HG03039 (cell line): ENCODE measurements at regions not wholly inside any gene's neighbourhood (a gene's known extent, or its start where the extent isn't known, plus 50 kb on each side); places are given as distances from the start of the nearest gene placed in this dataset.

ENCODE experiments used
- ATAC-seq: cut with Tn5 transposase; IDR thresholded peaks from one replicate; pipeline ENCODE4 v1.9.1; 2021; ENCODE audit warnings: mild to moderate bottlenecking, moderate library complexity; ENCODE audit not compliant: unreplicated experiment

DNA sequence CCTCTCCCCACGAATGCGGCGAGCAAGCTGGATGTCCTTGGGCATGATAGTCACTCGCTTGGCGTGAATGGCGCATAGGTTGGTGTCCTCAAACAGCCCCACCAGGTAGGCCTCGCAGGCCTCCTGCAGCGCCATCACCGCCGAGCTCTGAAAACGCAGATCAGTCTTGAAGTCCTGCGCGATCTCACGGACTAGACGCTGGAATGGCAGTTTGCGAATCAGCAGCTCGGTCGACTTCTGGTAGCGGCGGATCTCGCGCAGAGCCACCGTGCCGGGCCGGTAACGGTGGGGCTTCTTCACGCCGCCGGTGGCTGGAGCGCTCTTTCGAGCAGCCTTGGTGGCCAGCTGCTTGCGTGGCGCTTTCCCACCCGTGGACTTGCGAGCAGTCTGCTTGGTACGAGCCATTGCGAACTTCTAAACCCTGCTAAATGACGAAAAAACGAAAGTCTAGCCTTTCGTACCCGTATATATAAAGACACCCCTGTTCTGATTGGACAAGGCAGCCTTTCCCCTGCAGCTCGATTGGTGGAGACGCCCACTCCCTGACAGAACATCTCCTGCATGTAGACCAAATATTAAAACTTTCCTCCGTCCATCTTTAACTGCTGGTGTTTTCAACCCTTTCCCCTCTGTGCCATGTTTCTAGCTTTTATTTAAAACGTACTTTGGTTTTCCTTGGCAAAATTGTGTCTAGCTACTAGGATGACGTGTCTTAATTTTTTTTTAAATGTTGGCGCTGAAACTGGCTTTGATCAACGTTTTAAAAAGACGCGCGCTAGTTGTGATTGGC lies 109.8 kb downstream of the HFE start:
- no peak for ATAC-seq

DNA sequence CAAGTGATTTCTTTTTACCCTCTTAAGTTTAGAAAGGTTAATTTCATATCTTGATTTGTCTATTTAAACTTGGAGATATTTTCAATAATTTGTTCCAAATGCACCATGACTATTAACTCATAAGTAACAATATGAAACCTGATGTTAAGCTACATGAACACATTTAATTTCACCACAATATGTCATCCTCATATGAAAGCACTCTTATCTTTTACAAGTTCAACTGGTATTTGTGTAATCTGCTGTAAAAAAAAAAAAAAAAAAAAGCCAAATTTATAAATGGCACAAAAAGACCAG lies 110.4 kb downstream of the HFE start:
- no peak for ATAC-seq

DNA sequence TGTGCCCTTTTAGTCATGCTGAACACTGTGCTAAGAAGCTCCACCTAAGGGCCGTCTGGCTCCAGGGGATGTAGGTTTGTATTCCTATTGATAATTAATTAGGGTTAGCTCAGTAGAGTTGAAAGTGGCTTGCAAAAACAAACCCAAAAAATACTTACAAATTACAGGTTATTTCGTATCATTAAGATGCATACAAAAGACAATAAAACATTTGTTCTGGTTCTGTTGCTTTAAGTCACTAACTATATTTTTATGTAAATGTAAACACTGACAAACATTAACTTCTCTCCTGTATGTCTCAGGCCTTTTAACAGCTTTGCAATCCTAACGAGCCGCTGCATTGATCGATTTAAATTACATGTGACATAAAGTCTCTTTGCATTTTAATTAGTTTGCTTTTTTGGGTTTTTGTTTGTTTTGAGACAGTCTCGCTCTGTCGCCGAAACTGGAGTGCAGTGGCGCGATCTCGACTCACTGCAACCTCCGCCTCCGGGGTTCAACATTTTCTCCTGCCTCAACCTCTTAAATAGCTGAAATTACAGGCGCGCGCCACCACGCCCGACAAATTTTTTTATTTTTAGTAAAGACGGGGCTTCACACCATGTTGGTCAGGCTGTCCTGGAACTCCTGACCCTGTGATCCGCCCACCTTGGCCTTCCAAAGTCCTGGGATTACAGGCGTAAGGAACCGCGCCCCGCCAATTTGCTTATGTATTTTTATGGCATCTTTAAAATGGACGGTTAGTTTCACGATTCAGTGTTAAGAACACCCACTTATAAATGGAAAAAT lies 110.9 kb downstream of the HFE start:
- ATAC-seq, result no peak

DNA sequence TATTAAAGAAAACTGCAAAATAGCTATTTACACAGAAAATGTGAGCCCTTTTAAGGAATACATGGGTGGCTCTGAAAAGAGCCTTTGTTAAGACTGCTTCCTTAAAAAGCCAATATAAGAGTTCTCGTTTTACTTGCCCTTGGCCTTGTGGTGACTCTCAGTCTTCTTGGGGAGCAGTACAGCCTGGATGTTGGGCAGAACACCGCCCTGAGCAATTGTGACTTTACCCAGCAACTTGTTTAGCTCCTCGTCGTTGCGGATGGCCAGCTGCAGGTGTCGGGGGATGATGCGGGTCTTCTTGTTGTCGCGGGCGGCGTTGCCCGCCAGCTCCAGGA lies 111.5 kb downstream of the HFE start:
- peak; percentile 1 for ATAC-seq

DNA sequence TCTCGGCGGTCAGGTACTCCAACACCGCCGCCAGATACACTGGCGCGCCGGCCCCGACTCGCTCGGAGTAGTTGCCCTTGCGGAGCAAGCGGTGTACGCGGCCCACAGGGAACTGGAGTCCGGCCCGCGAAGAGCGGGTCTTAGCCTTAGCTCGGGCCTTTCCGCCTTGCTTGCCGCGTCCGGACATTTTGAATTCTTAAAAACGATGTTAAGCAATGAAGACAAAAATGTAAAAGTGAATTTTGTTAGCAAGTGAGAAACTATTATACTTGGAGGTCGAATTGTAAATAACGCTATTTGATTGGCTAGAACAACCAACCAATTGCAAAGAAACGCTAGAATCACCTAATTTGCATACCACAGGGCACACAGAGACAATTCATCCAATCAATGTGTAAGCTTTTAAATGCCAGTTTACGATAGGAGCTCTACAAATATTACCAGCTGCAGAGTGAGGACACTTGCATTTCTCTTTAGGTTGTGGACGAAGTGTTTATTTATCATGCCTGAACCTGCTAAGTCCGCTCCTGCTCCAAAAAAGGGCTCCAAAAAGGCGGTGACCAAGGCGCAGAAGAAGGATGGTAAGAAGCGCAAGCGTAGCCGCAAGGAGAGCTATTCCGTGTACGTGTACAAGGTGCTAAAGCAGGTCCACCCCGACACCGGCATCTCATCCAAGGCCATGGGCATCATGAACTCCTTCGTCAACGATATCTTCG lies 112.0 kb downstream of the HFE start:
- ATAC-seq, result peak; percentile 52

DNA sequence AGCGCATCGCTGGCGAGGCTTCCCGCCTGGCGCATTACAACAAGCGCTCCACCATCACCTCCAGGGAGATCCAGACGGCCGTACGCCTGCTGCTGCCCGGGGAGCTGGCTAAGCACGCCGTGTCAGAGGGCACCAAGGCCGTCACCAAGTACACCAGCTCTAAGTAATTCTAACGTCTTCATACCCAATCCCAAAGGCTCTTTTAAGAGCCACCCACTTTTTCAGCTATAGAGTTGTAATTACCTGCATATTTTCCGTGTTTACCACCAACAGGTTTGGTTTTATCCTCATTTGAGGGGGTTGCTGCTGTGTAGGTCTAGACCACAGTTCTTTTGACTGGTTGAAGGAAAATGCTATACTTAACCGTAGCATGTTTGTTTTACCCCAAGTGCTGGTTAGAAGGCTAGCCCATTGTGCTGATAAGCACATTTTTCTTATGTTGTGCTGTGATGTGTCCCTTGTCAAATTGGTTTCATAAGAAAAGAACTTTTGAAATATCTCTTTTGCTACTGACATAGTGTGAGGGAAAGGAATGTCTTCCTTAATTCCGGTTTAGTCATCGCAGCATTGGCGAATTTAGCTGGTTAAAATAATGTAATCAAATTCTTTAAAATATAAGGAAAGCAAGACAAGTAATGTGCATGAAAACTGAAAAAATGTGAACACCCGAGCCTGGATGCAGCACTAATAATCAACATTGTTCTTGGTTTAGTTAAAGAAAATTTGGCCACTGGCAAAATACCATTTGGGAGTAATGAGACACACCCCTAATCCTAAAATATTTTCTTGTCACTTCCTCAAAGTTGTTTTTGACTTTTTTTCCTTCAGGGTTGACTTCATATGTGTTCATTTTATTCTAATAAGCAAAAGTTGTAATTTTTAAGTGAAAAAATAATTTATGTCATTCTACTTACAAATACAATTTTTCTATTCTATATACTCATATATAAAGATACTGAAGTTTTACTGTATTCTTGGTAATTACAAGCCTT lies 112.8 kb downstream of the HFE start:
- no peak for ATAC-seq

DNA sequence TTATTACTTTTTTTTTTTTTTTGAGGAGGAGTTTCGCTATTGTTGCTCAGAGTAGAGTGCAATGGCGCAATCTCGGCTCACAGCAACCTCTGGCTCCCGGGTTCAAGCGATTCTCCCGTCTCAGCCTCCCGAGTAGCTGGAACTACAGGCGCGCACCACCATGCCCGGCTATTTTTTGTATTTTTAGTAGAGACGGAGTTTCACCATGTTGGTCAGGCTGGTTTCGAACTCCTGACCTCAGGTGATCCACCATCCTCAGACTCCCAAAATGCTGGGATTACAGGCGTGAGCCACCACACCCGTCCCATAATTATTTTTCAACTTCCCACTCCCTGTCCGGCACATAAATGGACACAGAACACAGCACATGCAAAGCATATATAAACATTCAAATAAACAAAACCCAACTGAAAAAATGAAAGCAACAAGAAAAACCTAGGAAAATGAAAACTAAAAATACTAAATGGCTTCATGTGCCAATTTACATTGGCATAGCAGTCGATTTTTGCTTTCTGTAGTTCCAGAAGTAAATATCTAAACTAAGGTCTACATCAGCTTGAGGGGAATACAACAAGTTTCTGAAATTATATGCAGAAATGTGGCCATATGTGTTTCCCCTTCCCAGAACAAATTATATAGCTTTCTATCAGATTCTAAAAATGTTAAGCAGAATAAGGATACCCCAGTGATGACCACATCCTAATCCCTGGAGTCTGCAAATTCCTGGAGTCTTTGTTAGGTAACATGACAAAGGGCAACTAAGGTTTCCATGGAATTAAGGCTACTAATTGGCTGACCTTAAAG lies 113.9 kb downstream of the HFE start:
- no peak for ATAC-seq

DNA sequence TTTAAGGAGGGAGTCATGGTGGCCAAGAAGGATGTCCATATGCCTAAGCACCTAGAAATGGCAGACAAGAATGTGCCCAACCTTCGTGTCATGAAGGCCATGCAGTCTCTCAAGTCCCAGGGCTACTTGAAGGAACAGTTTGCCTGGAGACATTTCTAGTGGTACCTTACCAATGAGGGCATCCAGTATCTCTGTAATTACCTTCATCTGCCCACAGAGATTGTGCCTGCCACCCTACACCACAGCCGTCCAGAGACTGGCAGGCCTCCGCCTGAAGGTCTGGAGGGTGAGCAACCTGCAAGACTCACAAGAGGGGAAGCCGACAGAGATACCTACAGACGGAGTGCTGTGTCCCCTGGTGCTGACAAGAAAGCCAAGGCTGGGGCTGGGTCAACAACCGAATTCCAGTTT lies 115.0 kb downstream of the HFE start:
- no peak for ATAC-seq

DNA sequence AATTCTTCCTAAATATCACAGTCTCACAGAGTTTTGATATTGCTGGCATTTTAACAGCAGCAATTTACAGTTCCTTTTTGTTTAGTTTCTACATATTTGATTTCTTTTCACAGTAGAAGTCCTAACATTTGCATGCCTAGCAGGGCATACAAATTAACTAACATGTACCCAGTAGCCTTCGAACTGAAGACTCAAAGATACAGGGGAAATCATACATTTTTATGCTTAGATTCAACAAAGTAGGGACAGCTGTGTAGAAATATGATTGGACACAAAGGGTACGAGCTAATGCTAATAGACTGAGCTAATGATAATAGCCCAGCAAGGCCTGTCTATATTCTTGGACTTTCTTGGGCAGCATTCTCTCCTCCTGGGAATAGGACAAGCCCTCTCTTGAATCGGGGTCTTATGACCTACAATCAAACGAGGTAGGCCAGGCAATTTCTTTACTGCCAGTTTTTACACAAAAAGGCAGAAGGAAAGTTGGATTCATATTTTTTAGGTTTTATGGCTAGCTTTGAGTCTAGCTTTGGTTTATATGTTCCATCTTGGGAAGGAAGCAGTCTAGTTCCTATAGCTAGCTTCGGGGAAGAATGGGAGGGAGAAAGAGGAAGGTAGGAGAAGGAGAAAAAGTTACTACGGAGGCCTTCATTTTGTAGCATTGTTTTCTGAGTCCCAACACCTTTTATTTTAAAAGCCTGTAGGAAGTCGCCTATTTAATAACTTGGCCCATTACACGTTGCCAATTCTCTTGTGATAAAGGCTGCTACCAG lies 115.8 kb downstream of the HFE start:
- ATAC-seq, result no peak

DNA sequence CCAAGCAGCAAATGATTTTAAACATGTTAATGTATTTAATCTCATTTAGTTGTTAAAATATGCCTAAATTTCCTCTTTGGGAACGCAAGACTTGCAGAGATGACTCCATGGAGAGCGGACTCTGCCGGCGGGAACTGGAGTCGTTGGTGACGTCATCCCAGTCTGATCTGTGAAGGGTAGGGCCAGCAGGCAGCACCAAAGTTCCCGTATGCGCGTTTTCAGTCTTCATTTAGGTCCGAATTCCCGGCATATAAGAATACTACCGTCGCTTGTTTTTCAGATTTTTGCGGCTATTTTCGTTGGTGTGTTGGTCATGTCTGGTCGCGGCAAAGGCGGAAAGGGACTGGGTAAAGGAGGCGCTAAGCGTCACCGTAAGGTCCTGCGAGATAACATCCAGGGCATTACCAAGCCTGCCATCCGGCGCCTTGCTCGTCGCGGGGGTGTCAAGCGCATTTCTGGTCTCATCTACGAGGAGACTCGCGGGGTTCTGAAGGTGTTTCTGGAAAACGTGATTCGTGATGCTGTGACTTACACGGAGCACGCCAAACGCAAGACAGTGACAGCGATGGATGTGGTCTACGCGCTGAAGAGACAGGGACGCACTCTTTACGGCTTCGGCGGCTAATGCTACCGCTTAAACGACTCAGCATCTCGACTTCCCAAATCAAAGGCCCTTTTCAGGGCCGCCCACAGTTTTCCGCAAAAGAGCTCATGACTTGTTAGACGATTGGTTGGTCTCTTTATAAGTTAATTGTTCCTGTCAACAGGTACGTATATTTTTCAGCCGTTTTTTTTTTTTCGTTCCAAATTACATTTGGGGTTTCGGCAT lies 117.3 kb downstream of the HFE start:
- peak; percentile 37 for ATAC-seq

DNA sequence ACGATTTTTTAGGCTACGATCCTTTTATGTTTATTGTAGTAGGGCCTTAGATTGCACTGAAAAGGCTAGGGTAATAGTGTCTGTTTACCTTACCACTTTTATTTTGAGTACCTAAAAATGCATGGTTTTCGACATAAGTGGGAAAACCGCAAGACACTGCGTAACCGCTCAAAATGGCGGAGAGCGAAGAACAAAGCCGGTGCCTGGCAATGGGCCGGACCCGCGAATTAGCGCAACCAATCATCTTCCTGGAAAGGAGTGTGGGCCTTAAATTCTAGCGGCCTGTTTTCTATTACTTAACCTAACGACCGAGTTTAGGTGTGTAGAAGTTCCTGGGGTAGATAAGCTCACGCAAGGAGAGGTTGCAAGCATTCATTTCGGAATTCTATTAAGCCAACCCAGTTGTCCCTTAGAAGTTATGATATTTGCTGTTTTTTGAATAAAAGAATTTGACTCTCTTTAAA lies 118.0 kb downstream of the HFE start:
- ATAC-seq, result no peak

DNA sequence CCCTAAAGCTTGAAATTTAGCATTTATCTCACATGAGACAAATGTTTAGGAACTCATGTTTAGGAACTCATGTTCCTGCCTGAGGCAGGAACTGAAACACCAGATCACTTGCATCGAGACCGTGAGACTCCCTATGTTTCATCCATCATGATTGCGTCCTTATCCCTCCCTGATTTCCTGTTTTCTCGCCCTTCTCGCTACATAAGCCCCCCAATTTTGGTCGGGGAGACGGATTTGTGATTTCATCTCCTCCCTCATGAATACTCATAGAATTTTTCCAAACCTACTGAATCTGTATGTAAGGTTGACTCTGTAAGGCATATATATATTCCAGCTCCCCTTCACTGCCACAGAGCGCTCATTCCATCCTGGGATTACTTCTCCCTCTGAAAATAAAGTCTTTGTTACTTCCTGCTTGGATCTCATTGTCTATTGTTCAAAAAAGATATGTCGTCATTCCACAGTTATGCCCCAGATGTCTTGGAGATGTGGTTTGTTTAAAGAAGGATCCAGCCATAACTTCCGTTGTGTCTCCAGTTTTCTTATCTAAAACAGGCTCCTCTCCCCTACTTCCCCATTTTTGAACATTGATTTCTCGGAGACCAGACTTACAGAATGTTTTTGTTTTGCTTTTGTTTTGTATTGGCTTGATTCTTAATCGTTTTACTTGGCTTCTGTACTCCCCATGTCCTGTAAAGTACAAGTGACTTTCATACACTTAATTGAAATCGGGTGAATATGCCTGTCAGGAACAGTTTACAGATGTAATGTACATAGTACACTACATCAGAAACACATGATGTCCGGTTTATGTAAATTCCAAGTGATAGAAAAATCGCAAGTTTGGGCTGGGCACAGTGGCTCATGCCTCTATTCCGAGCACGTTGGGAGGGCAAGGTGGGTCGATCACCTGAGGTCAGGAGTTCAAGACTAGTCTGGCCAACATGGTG lies 118.7 kb downstream of the HFE start:
- ATAC-seq, result no peak

DNA sequence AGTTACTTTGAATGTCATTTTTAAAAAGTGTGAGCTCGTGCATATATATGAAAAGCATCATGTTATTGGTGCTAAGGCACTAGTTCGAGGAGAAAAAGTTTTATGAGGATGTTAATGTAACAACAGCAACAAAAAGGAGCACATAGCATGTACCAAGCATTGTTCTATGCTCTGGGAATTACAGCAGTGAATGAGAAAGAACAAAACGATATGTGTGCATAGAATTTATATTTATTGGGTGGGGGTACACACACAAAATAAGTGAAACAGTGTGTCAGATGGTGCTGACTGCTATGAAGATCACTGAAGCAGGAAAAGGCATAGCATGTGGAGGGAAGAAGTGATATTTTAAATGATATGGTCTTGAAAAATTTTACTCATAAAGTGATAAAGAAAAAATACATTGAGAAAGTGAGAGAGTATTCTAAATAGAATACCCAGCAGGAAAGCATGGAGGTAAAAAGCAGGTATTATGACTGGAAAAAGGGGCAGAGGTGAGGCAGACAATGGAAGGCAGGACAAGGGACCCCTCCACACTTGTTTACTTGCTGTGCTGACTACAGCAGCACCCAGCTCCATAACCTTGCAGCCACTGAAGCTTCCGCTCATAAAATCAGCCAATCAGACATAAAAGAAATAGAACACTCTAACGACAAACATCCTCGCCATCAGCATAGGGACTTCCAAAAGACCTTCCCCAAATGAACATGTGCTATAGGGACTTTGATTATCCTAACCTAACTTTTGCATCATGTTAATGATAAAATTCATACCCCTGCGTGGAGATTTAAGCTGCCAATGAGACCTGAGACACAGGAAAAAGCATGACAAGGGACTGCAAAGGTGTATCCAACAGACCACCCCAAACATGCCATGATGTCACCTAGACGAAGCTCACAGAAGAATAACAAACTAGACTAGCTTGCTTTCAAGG lies 119.9 kb downstream of the HFE start:
- ATAC-seq, result no peak

DNA sequence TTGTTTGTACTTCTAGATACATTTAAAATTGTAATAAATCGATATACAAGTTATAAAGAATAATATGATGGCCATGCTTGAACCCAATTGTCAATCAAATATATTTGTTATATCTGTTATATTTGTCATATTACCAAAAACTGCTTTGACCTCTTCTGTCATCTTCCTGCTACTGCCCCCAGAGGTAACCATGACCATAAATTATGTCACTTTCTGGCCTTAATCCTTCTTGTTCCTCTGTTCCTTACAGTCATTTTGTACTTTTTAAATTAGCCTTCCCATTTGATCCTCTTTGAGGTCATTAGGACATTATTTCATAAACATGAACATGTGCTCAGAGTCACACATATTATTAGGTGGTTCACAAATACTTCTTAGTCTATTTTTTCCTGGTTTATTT lies 124.7 kb downstream of the HFE start:
- no peak for ATAC-seq

DNA sequence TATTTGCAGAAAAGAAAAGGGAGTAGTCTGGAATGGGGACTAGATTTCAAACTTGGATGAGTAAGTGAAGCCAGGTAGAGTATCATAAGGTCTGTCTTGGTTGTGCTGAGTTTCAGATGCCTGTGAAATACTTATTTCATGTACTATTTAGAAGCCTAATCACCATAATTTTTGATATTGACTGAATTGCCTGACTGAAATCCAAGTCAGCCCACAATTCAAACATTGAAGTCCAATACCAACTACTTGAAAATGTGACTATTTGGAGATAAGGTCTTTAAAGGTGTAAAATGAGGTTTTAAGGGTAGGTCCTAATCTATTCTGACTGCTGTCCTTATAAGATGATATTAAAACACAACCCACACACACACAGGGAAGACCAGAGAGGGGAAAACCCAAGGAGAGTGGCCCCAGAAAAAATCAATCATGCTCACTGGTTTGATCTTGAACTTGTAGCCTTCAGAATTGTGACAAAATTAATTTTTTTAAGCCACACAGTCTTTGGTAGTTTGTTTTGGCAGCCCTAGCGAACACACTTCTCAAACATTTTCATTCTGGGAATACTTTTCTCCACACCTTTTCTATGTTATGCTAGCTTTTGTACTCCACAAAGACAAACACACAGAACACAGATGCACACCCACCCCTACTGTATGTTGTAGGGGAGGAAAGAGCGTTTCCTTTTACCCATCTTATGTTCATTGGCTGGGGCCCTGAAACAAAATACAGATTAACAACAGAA lies 126.3 kb downstream of the HFE start:
- no peak for ATAC-seq
